Trophoblast cell (in vitro differentiated cells and primary cell): ENCODE measurements at regions not wholly inside any gene's neighbourhood (a gene's known extent, or its start where the extent isn't known, plus 50 kb on each side); places are given as distances from the start of the nearest gene placed in this dataset.

Experiments
- DNase-seq, 2 donors: peaks; one replicate each; pipeline ENCODE4 v3.0.0-alpha.2; 2016
- H2AFZ ChIP-seq: 2 replicates; pipeline ENCODE4 v1.6.1; 2013; ENCODE audit warnings: low read length, moderate library complexity, mild to moderate bottlenecking; ENCODE audit not compliant: insufficient read depth, poor library complexity
- H2AK5ac ChIP-seq: 2 replicates; pipeline ENCODE4 v1.6.1; 2013; ENCODE audit warnings: mild to moderate bottlenecking, low read length
- H2BK120ac ChIP-seq: 2 replicates; pipeline ENCODE4 v1.6.1; 2013; ENCODE audit warnings: low read length, mild to moderate bottlenecking, moderate library complexity; ENCODE audit not compliant: insufficient read depth, poor library complexity
- H2BK12ac ChIP-seq: 2 replicates; pipeline ENCODE4 v1.6.1; 2013; ENCODE audit warnings: mild to moderate bottlenecking, low read length, moderate library complexity
- H2BK5ac ChIP-seq: 2 replicates; pipeline ENCODE4 v1.6.1; 2013; ENCODE audit warnings: low read length, low read depth, moderate library complexity, mild to moderate bottlenecking; ENCODE audit not compliant: poor library complexity
- H3K14ac ChIP-seq: 2 replicates; pipeline ENCODE4 v1.6.1; 2013; ENCODE audit warnings: mild to moderate bottlenecking, low read length
- H3K18ac ChIP-seq: 2 replicates; pipeline ENCODE4 v1.6.1; 2013; ENCODE audit warnings: mild to moderate bottlenecking, low read length
- H3K23ac ChIP-seq: 2 replicates; pipeline ENCODE4 v1.6.1; 2013; ENCODE audit warnings: low read length
- H3K27ac ChIP-seq: 2 replicates; pipeline ENCODE4 v1.5.1; 2013; ENCODE audit warnings: low read depth, mild to moderate bottlenecking, inconsistent platforms, low read length, moderate library complexity
- H3K27me3 ChIP-seq: 2 replicates; pipeline ENCODE4 v1.6.1; 2013; ENCODE audit warnings: inconsistent platforms, mild to moderate bottlenecking, low read length, moderate library complexity; ENCODE audit not compliant: insufficient read depth
- H3K36me3 ChIP-seq, 2 experiments: 1 replicate in 1 of 2; 2 replicates in 1 of 2; pipeline ENCODE4 v1.6.1; 2013; ENCODE audit warnings: low read length in 2 of 2, mild to moderate bottlenecking in 2 of 2, moderate library complexity in 1 of 2; ENCODE audit not compliant: insufficient read depth in 2 of 2, control insufficient read depth in 1 of 2
- H3K4ac ChIP-seq: 2 replicates; pipeline ENCODE4 v1.6.1; 2013; ENCODE audit warnings: low read depth, mild to moderate bottlenecking, low read length, moderate library complexity
- H3K4me1 ChIP-seq, 2 experiments: 1 replicate in 1 of 2; 2 replicates in 1 of 2; pipeline ENCODE4 v1.6.1; 2013; ENCODE audit warnings: low read length in 2 of 2, mild to moderate bottlenecking in 2 of 2, moderate library complexity in 1 of 2; ENCODE audit not compliant: insufficient read depth in 2 of 2, control insufficient read depth in 1 of 2
- H3K4me2 ChIP-seq: 2 replicates; pipeline ENCODE4 v1.6.1; 2013; ENCODE audit warnings: inconsistent platforms, mild to moderate bottlenecking, low read length, moderate library complexity
- H3K4me3 ChIP-seq: 2 replicates; pipeline ENCODE4 v1.5.1; 2013; ENCODE audit warnings: mild to moderate bottlenecking, low read depth, low read length, inconsistent platforms
- H3K79me1 ChIP-seq: one replicate; pipeline ENCODE4 v1.6.1; 2013; ENCODE audit warnings: low read length
- H3K79me2 ChIP-seq: 2 replicates; pipeline ENCODE4 v1.6.1; 2013; ENCODE audit warnings: low read length, mild to moderate bottlenecking; ENCODE audit not compliant: control insufficient read depth, insufficient read depth, poor library complexity
- H3K9ac ChIP-seq: 2 replicates; pipeline ENCODE4 v1.6.1; 2013; ENCODE audit warnings: mild to moderate bottlenecking, low read length
- H3K9me3 ChIP-seq: 2 replicates; pipeline ENCODE4 v1.6.1; 2013; ENCODE audit warnings: low read depth, mild to moderate bottlenecking, control low read depth, inconsistent platforms, low read length; ENCODE audit not compliant: insufficient read depth
- H4K12ac ChIP-seq: 2 replicates; pipeline ENCODE4 v1.6.1; 2013; ENCODE audit warnings: low read depth, mild to moderate bottlenecking, low read length, moderate library complexity
- H4K8ac ChIP-seq: 2 replicates; pipeline ENCODE4 v1.6.1; 2013; ENCODE audit warnings: low read depth, mild to moderate bottlenecking, low read length, moderate library complexity
- H4K91ac ChIP-seq: one replicate; pipeline ENCODE4 v1.6.1; 2013; ENCODE audit warnings: low read depth, mild to moderate bottlenecking, low read length, moderate library complexity
- WGBS: extraction: QIAGEN DNeasy Blood & Tissue Kit; methylation state at CpG from one replicate; pipeline ENCODE4 v1.1.7; 2013; ENCODE audit warnings: missing lambda C conversion rate; ENCODE audit not compliant: insufficient read length, insufficient coverage; ENCODE audit errors: extremely low coverage; 5-methylcytosine and 5-hydroxymethylcytosine counted together

DNA sequence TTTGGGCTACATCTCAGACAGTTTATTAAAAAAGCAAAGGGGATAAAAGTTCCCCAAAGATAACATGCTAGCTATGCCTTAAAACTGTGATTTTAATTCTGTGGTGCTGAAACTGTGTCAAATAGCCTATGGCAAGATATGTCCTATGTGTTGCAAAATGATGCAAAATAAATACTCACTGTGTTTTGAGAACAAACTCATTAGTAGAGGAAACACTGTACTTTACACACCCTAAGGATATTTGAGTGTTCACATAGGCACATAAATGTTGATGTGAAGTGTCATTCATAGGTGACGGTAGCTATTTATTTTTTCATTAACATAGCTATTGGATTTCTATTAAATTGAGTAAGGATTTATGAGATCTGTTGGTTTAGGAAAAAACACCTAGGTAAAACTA is 351.9 kb downstream of the FAT4 start:
- Histone ChIP-seq H3K36me3 (no peaks in the 10 kb centered on the region), H3K4me3 (no peak overlapping the region), H3K79me1 (no peaks in the 10 kb centered on the region), H3K4me2 (no peak overlapping the region), H2AFZ (no peak overlapping the region), H3K27ac (no peak overlapping the region), H2BK120ac (no peak overlapping the region), H3K4ac (no peak overlapping the region), H3K27me3 (no peaks in the 10 kb centered on the region), H3K18ac (no peak overlapping the region), H2BK12ac (no peak overlapping the region), H3K14ac (no peak overlapping the region), H3K9me3 (no peaks in the 10 kb centered on the region), H3K79me2 (no peaks in the 10 kb centered on the region), H4K91ac (no peak overlapping the region), H3K9ac (no peak overlapping the region), H3K4me1 (no peaks in the 10 kb centered on the region), H2AK5ac (no peak overlapping the region), H4K12ac (no peak overlapping the region), H2BK5ac (no peak overlapping the region), H4K8ac (no peak overlapping the region), H3K23ac (no peak overlapping the region)
- no peak for DNase-seq
- no CpG with 5 or more reads among the region's 1 CpG for WGBS

DNA sequence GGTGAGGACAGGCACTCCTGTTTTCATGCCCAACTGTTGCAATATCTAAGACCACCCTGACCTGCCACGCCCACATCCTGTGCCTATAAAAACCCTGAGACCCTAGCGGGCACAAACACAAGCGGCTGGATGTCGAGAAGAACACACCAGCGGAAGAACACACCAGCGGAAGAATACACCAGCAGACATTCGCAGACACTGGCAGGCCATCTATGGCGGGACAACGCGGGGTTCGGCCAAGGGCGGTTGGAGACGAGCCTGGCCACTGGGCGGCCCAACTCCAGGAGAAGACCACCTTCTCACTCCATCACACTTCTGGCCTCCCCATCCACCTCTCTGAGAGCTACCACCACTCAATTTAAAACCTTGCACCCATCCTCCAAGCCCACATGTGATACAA is 361.4 kb downstream of the FAT4 start:
- Histone ChIP-seq H3K9ac (no peak overlapping the region), H3K23ac (no peak overlapping the region), H3K9me3 (peaks cover 2% of the 10 kb centered on the region), H4K91ac (no peak overlapping the region), H4K12ac (no peak overlapping the region), H3K36me3 (no peaks in the 10 kb centered on the region), H2BK120ac (no peak overlapping the region), H3K4ac (no peak overlapping the region), H3K27me3 (no peaks in the 10 kb centered on the region), H2AFZ (no peak overlapping the region), H3K4me3 (no peak overlapping the region), H3K79me1 (no peaks in the 10 kb centered on the region), H2AK5ac (no peak overlapping the region), H3K14ac (no peak overlapping the region), H3K4me2 (no peak overlapping the region), H3K79me2 (no peaks in the 10 kb centered on the region), H2BK12ac (no peak overlapping the region), H4K8ac (no peak overlapping the region), H3K4me1 (no peaks in the 10 kb centered on the region), H3K27ac (no peak overlapping the region), H3K18ac (no peak overlapping the region), H2BK5ac (no peak overlapping the region)
- WGBS = no CpG with 5 or more reads among the region's 14 CpGs
- no peak for DNase-seq

- H2BK5ac ChIP-seq = no peak overlapping the region
These were observed 361.8 kb downstream of the FAT4 start for GRCh38 chr4:125676583-125676982.

DNA sequence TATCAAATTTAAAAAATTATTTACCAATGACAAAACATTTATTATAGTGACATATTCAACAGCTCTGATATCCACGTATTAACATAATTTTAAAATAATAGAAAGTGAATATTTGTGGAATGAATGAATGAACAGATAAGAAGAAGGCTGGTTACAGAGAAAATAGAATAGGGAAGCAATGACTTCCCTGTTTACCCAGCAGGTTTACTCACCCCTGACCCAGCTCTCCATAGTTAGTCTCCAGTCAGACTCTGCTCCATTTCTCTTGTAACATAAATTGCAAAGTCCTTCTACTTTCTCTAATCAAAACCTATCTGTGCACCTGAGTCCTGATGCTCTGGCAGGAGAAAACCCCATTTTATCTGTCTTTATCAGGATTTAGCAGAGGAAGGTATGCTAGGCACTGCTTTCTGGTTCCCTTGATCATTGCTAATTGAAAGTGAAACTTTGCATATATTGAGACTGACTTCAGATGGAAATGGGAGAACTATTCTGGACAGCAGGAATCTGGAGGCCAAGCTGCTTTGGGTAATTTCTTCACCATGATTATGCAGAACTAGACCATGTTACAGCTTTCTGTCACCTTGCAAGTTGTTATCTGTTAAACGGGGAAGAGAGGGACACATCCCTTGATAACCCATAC is 363.0 kb downstream of the FAT4 start:
- H4K12ac ChIP-seq = no peak overlapping the region
- no peaks in the 10 kb centered on the region for H3K27me3 ChIP-seq
- H3K4ac ChIP-seq = no peak overlapping the region
- no peaks in the 10 kb centered on the region for H3K79me2 ChIP-seq
- no peak overlapping the region for H3K4me3 ChIP-seq
- no peak overlapping the region for H4K8ac ChIP-seq
- no peak overlapping the region for H3K23ac ChIP-seq
- H3K9me3 ChIP-seq = peaks cover 3% of the 10 kb centered on the region
- H3K9ac ChIP-seq = no peak overlapping the region
- no peak overlapping the region for H3K27ac ChIP-seq
- H3K18ac ChIP-seq = no peak overlapping the region
- H3K14ac ChIP-seq = no peak overlapping the region
- no peak overlapping the region for H2BK12ac ChIP-seq
- no peak overlapping the region for H2BK120ac ChIP-seq
- H2BK5ac ChIP-seq = no peak overlapping the region
- DNase-seq = no peak
- no peak overlapping the region for H4K91ac ChIP-seq
- WGBS = no CpG with 5 or more reads among the region's 2 CpGs
- H3K4me1 ChIP-seq = no peaks in the 10 kb centered on the region
- H3K4me2 ChIP-seq = no peak overlapping the region
- H2AFZ ChIP-seq = no peak overlapping the region
- H3K79me1 ChIP-seq = no peaks in the 10 kb centered on the region
- no peaks in the 10 kb centered on the region for H3K36me3 ChIP-seq
- H2AK5ac ChIP-seq = no peak overlapping the region

More at GRCh38 chr4:125676583-125676982, 361.8 kb downstream of the FAT4 start:
- Histone ChIP-seq H2BK120ac (no peak overlapping the region), H3K79me1 (no peaks in the 10 kb centered on the region), H3K4me2 (no peak overlapping the region), H3K4me3 (no peak overlapping the region), H3K27me3 (no peaks in the 10 kb centered on the region), H3K14ac (no peak overlapping the region), H3K9ac (no peak overlapping the region), H3K4me1 (no peaks in the 10 kb centered on the region), H3K4ac (no peak overlapping the region), H3K79me2 (no peaks in the 10 kb centered on the region), H3K27ac (no peak overlapping the region), H3K36me3 (no peaks in the 10 kb centered on the region), H2BK12ac (no peak overlapping the region), H2AFZ (no peak overlapping the region), H4K12ac (no peak overlapping the region), H3K18ac (no peak overlapping the region), H4K91ac (no peak overlapping the region), H4K8ac (no peak overlapping the region), H3K23ac (no peak overlapping the region), H2AK5ac (no peak overlapping the region), H3K9me3 (peaks cover 2% of the 10 kb centered on the region)
- WGBS = no CpG with 5 or more reads among the region's 12 CpGs
- DNase-seq = no peak
